ENCODE measurements at regions not wholly inside any gene's neighbourhood (a gene's known extent, or its start where the extent isn't known, plus 50 kb on each side); places are given as distances from the start of the nearest gene placed in this dataset.

GRCh38 chr3:72238010-72238691 is 453.2 kb upstream of the PROK2 start:
- DNase-seq (ENCODE audit: low spot score), result no peak
- H3K36me3 ChIP-seq (ENCODE audit: low read depth), result no peaks in the 10 kb centered on the region
- no peak for ATAC-seq (ENCODE audit: low read depth)
- no peaks in the 10 kb centered on the region for H3K27me3 ChIP-seq (ENCODE audit: insufficient read depth, poor library complexity, severe bottlenecking)
- no peaks in the 10 kb centered on the region for H3K9me3 ChIP-seq (ENCODE audit: severe bottlenecking)
- no peaks in the 10 kb centered on the region for H3K4me1 ChIP-seq (ENCODE audit: insufficient read depth, poor library complexity, severe bottlenecking)
- no peak for TF ChIP-seq CTCF (IDR thresholded peaks at IDR 0.05; ENCODE audit: poor library complexity, severe bottlenecking)
- H3K4me3 ChIP-seq (ENCODE audit: severe bottlenecking), result no peak overlapping the region
- no peak overlapping the region for H3K27ac ChIP-seq (ENCODE audit: poor library complexity, severe bottlenecking)

- H3K9me3 ChIP-seq (ENCODE audit: severe bottlenecking), result no peaks in the 10 kb centered on the region
- no peaks in the 10 kb centered on the region for H3K4me1 ChIP-seq (ENCODE audit: insufficient read depth, poor library complexity, severe bottlenecking)
- H3K4me3 ChIP-seq (ENCODE audit: severe bottlenecking), result no peak overlapping the region
- DNase-seq (ENCODE audit: low spot score) (no peak), ATAC-seq (ENCODE audit: low read depth) (no peak)
- no peaks in the 10 kb centered on the region for H3K36me3 ChIP-seq (ENCODE audit: low read depth)
- no peaks in the 10 kb centered on the region for H3K27me3 ChIP-seq (ENCODE audit: insufficient read depth, poor library complexity, severe bottlenecking)
- TF ChIP-seq CTCF (IDR thresholded peaks at IDR 0.05; ENCODE audit: poor library complexity, severe bottlenecking), result no peak
- no peak overlapping the region for H3K27ac ChIP-seq (ENCODE audit: poor library complexity, severe bottlenecking)
Observed at GRCh38 chr3:72237679-72238009, 452.7 kb upstream of the PROK2 start.

- H3K4me1 ChIP-seq (ENCODE audit: insufficient read depth, poor library complexity, severe bottlenecking), result no peaks in the 10 kb centered on the region
- no peak overlapping the region for H3K27ac ChIP-seq (ENCODE audit: poor library complexity, severe bottlenecking)
- ATAC-seq (ENCODE audit: low read depth) (peak; percentile 49; the same call in 2 of the 3 replicates), DNase-seq (ENCODE audit: low spot score) (no peak)
- TF ChIP-seq CTCF (IDR thresholded peaks at IDR 0.05; ENCODE audit: poor library complexity, severe bottlenecking), result no peak
- H3K27me3 ChIP-seq (ENCODE audit: insufficient read depth, poor library complexity, severe bottlenecking), result no peaks in the 10 kb centered on the region
- H3K4me3 ChIP-seq (ENCODE audit: severe bottlenecking), result no peak overlapping the region
- no peaks in the 10 kb centered on the region for H3K36me3 ChIP-seq (ENCODE audit: low read depth)
- H3K9me3 ChIP-seq (ENCODE audit: severe bottlenecking), result no peaks in the 10 kb centered on the region
Observed at GRCh38 chr3:72234391-72234790, 449.4 kb upstream of the PROK2 start.

- Histone ChIP-seq H3K4me3 (ENCODE audit: severe bottlenecking) (no peak overlapping the region), H3K4me1 (ENCODE audit: insufficient read depth, poor library complexity, severe bottlenecking) (no peaks in the 10 kb centered on the region), H3K27ac (ENCODE audit: poor library complexity, severe bottlenecking) (no peak overlapping the region), H3K27me3 (ENCODE audit: insufficient read depth, poor library complexity, severe bottlenecking) (peaks cover 1% of the 10 kb centered on the region), H3K36me3 (ENCODE audit: low read depth) (no peaks in the 10 kb centered on the region), H3K9me3 (ENCODE audit: severe bottlenecking) (no peaks in the 10 kb centered on the region)
- TF ChIP-seq CTCF (IDR thresholded peaks at IDR 0.05; ENCODE audit: poor library complexity, severe bottlenecking), result no peak
- DNase-seq (ENCODE audit: low spot score), result no peak
- ATAC-seq (ENCODE audit: low read depth), result no peak
Observed at GRCh38 chr3:72233571-72233970, 448.6 kb upstream of the PROK2 start.

GRCh38 chr3:72232777-72233176 is 447.8 kb upstream of the PROK2 start:
- Histone ChIP-seq H3K9me3 (ENCODE audit: severe bottlenecking) (no peaks in the 10 kb centered on the region), H3K27me3 (ENCODE audit: insufficient read depth, poor library complexity, severe bottlenecking) (peaks cover 6% of the 10 kb centered on the region), H3K27ac (ENCODE audit: poor library complexity, severe bottlenecking) (no peak overlapping the region), H3K4me3 (ENCODE audit: severe bottlenecking) (no peak overlapping the region), H3K36me3 (ENCODE audit: low read depth) (no peaks in the 10 kb centered on the region), H3K4me1 (ENCODE audit: insufficient read depth, poor library complexity, severe bottlenecking) (no peaks in the 10 kb centered on the region)
- TF ChIP-seq CTCF (IDR thresholded peaks at IDR 0.05; ENCODE audit: poor library complexity, severe bottlenecking), result no peak
- ATAC-seq (ENCODE audit: low read depth), result no peak
- no peak for DNase-seq (ENCODE audit: low spot score)
